Glutamatergic neuron (in vitro differentiated cells): ENCODE measurements at regions not wholly inside any gene's neighbourhood (a gene's known extent, or its start where the extent isn't known, plus 50 kb on each side); places are given as distances from the start of the nearest gene placed in this dataset.

Experiments used
- DNase-seq: peaks from one replicate; pipeline ENCODE4 v3.0.0; 2022
- H3K27ac Mint-ChIP-seq: one replicate; pipeline ENCODE4 v1.8.0; 2020; ENCODE audit warnings: mild to moderate bottlenecking, mixed read lengths, inconsistent platforms; ENCODE audit not compliant: unreplicated experiment
- H3K27me3 Mint-ChIP-seq: one replicate; pipeline ENCODE4 v1.8.0; 2020; ENCODE audit warnings: mild to moderate bottlenecking, moderate library complexity, mixed read lengths, inconsistent platforms; ENCODE audit not compliant: unreplicated experiment
- H3K36me3 Mint-ChIP-seq: one replicate; pipeline ENCODE4 v1.8.0; 2020; ENCODE audit warnings: mild to moderate bottlenecking, mixed read lengths, inconsistent platforms; ENCODE audit not compliant: unreplicated experiment
- H3K4me1 Mint-ChIP-seq: one replicate; pipeline ENCODE4 v1.8.0; 2020; ENCODE audit warnings: mild to moderate bottlenecking, low read depth, mixed read lengths, inconsistent platforms; ENCODE audit not compliant: unreplicated experiment
- H3K4me3 Mint-ChIP-seq: one replicate; pipeline ENCODE4 v1.8.0; 2020; ENCODE audit warnings: mild to moderate bottlenecking, mixed read lengths, inconsistent platforms; ENCODE audit not compliant: unreplicated experiment
- H3K9me3 Mint-ChIP-seq: one replicate; pipeline ENCODE4 v1.8.0; 2020; ENCODE audit warnings: mild to moderate bottlenecking, moderate library complexity, mixed read lengths, inconsistent platforms; ENCODE audit not compliant: unreplicated experiment
- CTCF ChIP-seq: fragments of 200-600 bp; sonication (generic); IDR thresholded peaks from one replicate; pipeline ENCODE4 v1.5.0; 2021; ENCODE audit not compliant: partially characterized antibody, unreplicated experiment

GRCh38 chr2:145710303-145710702 lies 1190.4 kb upstream of the ZEB2 start:
- H3K4me1 Mint-ChIP-seq, result no peaks in the 10 kb centered on the region
- peaks cover 6% of the 10 kb centered on the region for H3K36me3 Mint-ChIP-seq
- no peak for DNase-seq
- H3K9me3 Mint-ChIP-seq, result peaks cover 2% of the 10 kb centered on the region
- no peaks in the 10 kb centered on the region for H3K27me3 Mint-ChIP-seq
- no peak overlapping the region for H3K27ac Mint-ChIP-seq
- TF ChIP-seq CTCF, result no peak
- H3K4me3 Mint-ChIP-seq, result no peak overlapping the region

- Mint-ChIP-seq H3K27me3 (no peaks in the 10 kb centered on the region), H3K36me3 (peaks cover 4% of the 10 kb centered on the region), H3K9me3 (no peaks in the 10 kb centered on the region), H3K4me1 (no peaks in the 10 kb centered on the region), H3K27ac (no peak overlapping the region), H3K4me3 (no peak overlapping the region)
- DNase-seq, result no peak
- no peak for TF ChIP-seq CTCF
These were observed 1182.4 kb upstream of the ZEB2 start for GRCh38 chr2:145702305-145702704.

- Mint-ChIP-seq H3K4me3 (no peak overlapping the region), H3K4me1 (no peaks in the 10 kb centered on the region), H3K36me3 (no peaks in the 10 kb centered on the region), H3K9me3 (no peaks in the 10 kb centered on the region), H3K27me3 (no peaks in the 10 kb centered on the region), H3K27ac (no peak overlapping the region)
- no peak for TF ChIP-seq CTCF
- no peak for DNase-seq
These were observed 1173.1 kb upstream of the ZEB2 start for GRCh38 chr2:145692971-145693478.

GRCh38 chr2:145691659-145692058 lies 1171.7 kb upstream of the ZEB2 start:
- no peaks in the 10 kb centered on the region for H3K36me3 Mint-ChIP-seq

GRCh38 chr2:145690183-145690778 lies 1170.4 kb upstream of the ZEB2 start:
- Mint-ChIP-seq H3K36me3 (no peaks in the 10 kb centered on the region), H3K4me3 (no peak overlapping the region), H3K27ac (no peak overlapping the region), H3K9me3 (no peaks in the 10 kb centered on the region), H3K27me3 (no peaks in the 10 kb centered on the region), H3K4me1 (no peaks in the 10 kb centered on the region)
- no peak for TF ChIP-seq CTCF
- DNase-seq, result no peak

More at GRCh38 chr2:145691659-145692058, 1171.7 kb upstream of the ZEB2 start:
- no peak for TF ChIP-seq CTCF
- DNase-seq, result no peak
- Mint-ChIP-seq H3K27me3 (no peaks in the 10 kb centered on the region), H3K4me3 (no peak overlapping the region), H3K4me1 (no peaks in the 10 kb centered on the region), H3K27ac (no peak overlapping the region), H3K9me3 (no peaks in the 10 kb centered on the region)
